Mesenteric fat pad (tissue), 1 donor: ENCODE measurements at regions not wholly inside any gene's neighbourhood (a gene's known extent, or its start where the extent isn't known, plus 50 kb on each side); places are given as distances from the start of the nearest gene placed in this dataset.

Experiments
- DNase-seq: peaks from one replicate; pipeline ENCODE4 v3.0.0-alpha.2; 2020; ENCODE audit warnings: low spot score
- donor health status: DM: yes; HTN: yes; CAD: no.

DNA sequence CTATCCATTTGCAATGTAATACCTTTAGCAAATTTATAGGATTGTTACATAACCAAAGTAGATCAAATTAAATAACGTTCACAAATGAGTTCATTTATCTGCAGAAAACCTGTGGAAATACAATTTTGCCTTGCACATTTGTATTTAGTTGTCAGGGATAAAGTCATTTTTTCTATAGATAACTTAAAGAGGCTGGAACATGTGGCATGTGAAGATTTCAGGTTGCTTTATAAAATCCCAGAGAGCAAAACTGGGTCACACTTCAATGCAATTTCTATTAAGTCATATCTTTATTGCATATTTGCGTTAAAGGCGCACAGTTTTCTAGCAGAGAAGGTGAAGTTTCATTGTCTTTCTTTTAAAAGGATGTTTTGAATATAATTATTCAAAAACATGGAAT is 342.4 kb downstream of the USP25 start:
- DNase-seq, result no peak

DNA sequence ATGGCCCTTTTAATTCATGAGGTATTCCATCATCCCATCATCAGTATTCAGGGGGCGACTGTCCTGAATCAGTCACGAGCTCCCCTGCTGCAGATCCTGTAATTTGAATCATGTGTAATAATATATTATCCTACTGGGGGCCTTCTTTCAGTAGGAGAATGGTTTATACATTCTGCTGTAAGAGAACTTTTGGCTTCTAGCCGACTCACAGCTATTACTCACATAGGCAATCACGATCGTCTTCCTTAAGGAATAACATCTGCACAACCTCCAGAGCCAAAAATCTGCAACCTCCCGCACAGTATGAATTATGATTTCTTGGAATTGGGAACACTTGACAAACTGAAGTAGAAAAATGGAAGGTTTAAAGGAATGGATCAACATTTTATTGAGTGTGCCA is 343.0 kb downstream of the USP25 start:
- no peak for DNase-seq

DNA sequence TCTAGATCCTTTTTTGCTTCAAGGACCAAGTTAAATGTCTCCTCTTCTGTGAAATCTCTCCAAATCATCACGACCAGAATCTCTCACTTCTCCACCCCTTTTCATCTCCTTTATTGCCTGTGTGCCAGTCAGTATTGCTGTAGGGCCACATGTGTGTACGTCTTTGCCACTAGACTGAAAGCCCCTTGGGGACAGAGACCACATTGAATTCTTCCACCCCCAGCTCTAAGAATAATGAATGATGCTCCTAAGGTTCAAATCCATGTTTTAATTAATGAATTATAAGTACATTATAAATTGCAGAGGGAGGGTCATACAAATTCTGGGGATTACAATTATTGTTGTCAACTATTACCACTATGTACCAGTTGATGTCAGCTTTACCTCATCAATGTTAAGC is 343.8 kb downstream of the USP25 start:
- DNase-seq, result no peak

DNA sequence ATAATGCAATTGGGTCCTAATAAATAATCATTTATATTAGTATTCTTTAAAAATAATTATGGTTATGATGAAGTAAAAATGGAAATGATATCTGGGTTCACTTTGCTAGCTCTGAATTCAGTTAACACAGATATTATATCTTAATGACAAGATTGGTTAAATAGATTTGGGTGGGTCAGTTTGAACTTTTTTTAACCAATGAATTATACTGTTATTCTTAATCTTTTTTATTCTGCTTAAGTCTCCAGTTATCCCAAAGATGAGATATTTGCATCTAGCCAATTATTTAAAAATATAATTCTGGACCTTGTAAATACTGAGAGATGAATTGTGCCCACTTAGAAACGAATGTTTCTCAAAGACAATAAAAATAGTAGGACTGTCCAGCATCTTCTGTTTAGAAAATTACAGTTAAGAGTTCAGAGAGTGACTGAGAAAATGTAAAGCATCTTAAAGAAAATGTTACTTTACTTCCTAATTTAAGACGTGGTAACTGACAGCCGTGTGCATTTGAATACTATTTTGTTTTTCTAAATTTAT is 345.2 kb downstream of the USP25 start:
- DNase-seq, result no peak

DNA sequence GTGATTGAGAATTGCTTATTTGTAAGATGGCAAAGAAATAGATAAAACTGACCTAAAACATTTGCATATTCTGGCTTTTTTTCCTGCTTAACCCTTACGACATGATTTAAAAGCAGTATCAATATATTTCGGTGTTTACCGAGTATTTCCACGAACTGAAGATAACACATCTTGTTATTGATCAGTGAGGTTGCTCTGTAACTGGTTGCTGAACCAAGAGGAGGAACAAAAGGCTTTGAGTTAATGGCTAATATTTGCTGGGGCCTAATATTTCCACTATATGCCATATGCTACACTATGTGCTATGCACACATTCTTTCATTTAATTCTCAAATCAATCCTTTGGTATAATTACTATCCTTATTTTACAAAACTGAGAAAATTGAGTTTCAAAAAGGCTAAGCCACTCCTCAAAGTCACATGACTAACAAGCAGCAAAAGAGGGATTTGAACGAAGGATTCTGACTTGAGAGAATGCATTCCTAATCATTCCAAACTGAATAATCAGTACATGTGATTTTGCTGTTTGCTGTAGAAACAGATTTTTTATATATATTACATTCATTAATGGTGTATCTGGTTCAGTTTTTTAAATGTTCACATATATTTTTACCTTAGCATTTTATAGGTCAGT is 346.0 kb downstream of the USP25 start:
- DNase-seq, result no peak

DNA sequence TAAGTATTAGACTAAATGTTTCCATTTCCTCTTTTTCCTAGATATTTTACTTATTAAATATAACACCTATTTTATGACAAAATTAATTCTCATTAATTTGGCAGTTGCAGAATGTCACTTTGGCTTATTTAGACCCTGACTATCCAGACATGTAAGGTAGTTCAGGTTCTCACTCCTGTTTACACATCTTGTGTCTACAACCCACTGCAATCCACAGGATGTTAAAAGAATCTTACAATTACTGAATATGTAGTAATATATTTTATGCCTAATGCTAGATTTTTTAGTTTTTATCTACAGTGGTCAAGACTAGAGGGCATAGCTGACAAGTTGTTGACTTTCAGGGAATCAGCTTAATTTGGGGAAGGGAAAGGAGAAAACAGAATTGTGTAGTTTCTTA is 346.7 kb downstream of the USP25 start:
- DNase-seq, result no peak

DNA sequence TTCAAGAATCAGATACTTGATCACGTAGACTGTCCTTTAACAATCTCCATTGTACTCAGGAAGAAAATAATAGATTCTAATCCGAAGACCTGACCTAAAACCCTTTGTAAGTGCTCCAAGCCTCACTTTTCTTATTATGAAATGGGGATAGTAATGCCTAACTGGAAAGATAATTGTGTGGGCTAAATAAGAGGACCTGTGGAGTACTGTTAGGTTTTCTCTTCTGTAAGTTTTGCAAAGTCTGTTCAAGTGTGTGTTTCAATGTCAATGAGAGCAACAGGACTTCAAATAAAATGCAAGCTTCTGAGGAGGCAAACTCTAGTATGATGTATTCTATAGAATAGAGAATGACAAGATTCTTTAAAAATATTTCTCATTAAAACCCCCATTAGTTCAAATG is 348.6 kb downstream of the USP25 start:
- no peak for DNase-seq

DNA sequence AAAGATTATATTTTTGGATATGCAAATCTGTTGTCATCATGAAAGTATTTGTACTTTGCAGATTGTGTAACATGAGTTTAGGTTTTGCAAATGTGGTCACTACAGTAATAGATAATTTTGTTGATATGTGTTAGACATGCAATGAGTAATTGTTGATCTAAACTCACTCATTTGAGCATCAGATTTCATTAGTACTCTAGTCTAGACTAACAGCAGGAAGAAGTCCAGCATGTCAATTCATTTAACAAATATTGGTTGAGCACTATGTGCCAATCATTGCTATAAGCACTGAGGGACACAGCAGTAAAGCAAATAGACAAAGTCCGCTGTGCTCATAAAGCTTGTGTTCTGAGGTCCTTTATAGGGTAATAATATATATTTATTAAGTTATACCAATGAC is 350.0 kb downstream of the USP25 start:
- no peak for DNase-seq

DNA sequence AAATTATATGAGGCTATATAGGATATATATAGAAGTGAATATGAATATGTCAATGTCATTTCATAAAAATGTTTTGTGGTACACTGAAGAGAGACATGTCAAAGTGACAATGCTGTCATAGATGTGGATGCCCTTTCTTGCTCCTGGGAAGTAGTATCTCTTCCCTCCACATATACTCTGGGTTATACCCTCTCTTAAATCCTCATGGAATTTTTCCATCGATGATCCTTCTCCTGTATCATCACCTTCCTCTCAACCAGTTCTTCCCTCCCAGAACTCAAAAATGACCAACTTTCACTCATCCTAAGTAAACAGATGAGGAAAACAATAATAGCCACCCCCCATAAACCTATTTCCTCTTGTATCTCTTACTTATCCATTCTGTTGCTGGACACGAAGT is 351.5 kb downstream of the USP25 start:
- no peak for DNase-seq

DNA sequence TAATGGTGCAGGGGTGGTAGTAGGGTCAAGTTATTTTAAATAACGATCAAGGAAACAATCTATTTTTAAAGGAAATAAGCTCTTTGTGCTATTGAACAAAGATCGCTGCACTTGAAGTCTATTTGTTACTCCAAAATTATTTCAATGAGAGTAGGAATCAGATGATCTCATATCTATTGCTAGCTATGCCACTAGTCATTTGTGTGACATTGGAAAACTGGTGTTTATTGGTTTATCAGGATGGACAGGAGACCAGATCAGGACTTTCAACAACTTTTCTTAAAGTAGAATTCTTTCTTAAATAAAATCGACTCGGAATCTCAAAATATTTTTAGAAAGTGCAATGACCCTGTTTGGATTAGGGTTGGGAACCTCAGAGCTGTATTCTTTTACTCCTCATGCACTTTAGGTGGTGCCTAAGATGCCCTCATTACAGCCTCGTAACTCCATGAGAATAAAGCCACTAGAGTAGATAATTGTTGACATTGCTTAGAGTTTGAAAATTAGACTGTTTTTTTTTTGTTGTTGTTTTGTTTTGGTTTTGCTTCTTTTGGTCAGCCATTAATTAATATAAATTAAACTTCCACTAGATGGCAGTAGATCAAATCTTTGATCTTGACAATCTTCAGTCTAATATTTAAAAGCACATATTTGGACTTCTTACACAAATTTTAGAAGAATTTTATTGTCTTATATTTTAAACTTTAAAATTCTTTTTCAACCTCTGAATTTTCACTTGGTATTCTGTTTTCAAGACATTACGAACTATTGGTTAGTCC is 352.4 kb downstream of the USP25 start:
- no peak for DNase-seq

DNA sequence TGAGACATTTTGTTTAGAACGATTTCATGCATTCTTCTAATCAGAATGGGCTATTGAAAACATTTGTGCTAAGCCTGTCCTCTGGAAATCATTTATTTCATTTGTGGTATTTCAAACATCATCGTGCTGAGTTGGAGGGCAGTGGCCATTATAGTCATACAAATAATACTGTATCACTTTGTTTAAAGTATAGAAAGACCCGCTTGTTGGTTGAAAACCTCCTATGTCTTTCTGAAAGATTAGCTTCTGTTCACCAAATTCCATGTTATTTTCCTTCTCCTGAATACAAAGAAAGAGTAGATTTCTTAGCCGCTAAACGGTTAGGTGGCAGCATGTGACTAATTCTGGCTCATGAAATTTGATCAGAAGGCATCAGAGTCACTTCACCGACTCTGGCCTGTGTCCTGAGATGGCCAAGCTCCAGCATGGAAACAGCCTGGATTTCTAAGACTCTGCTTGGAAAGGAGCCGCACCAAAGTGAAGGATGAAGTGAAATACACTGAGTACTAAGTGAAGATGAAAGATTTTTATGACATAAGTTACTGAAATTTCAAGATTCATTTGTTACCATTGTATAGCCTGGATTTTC is 355.1 kb downstream of the USP25 start:
- DNase-seq, result no peak

DNA sequence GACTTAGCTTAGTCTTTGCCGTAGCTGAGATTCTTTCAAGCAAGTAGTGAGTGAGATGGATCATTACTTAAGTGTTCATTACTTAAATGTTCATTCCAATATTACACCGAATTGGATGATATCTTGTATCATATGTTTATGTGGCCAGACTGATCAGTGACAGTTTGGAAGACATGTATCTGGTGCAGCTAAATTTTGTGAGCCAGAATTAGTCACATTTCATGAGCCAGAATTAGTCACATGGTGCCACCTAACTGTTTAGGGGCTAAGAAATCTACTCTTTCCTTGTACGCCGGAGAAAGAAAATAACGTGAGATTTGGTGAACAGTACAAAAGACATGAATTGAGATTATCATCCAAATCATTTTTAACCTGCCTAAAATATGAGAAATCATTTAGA is 355.6 kb downstream of the USP25 start:
- no peak for DNase-seq

DNA sequence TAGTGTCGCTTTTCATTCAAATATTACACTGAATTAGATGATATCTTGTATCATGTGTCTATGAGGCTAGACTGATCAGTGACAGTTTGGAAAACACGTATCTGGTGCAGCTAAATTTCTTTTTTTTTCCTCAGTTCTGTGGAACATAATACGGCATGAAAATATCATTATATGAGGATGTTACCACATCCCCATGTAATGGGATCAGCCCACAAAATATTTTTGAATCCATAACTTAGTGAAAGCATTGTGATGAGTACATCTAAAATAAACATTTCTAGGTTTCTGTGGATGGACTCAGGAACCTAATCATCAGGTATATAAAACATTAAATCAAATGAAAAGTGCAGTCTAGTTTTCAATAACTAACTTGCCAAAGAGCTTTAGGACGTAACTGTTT is 356.3 kb downstream of the USP25 start:
- no peak for DNase-seq

DNA sequence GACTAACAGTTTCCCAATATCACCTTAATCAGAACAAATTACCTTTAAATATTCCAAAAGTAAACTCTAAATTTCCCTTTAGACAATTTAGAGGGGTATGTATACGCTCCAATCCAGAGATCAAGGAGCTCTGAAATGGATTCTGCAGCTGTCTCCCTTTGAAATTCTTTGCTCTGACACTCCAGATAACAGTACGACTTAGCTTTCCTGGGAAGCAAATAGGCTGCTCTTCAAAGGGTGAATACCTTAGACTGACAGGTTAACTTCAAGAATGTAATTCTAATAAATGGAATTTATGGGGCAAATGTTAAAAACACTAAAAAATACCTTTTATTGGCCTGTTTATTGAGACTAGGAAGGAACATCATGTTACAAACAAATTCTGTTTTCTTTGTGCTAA is 357.2 kb downstream of the USP25 start:
- DNase-seq, result no peak

DNA sequence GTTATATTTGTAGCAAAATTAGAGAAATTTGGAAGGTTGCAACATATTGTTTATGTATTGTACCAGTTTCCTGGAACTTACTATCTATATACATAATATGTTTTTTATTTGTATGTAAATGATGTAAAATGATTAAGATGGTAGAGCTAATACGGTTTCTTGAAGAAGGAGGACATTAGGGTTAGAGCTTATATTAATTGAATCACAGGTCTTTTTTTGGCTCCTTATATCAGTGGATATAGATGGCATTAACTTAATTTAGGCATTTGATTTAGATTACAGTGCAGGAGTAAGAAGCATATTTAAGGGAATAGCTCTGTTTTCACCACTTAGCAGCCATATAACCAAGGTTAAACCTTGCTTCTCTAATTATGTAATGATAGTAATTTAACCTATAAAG is 357.7 kb downstream of the USP25 start:
- DNase-seq, result no peak

DNA sequence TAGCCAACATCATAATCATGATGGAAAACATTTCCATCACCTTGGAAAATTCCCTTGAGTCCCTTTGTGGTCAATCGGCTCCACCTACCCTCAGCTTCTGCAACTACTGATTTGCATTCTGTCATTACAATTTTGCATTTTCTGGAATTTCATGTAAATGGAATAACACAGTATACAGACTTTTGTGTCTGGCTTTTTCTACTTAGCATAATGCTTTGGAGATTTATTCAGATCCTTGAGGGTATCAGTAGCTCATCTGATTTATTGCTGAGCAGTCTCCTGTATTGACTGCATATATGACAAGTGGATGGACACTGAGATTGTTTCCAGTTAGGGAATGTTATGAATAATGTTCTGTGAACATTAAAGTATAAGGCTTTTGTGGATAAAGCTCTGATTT is 358.3 kb downstream of the USP25 start:
- DNase-seq, result no peak

DNA sequence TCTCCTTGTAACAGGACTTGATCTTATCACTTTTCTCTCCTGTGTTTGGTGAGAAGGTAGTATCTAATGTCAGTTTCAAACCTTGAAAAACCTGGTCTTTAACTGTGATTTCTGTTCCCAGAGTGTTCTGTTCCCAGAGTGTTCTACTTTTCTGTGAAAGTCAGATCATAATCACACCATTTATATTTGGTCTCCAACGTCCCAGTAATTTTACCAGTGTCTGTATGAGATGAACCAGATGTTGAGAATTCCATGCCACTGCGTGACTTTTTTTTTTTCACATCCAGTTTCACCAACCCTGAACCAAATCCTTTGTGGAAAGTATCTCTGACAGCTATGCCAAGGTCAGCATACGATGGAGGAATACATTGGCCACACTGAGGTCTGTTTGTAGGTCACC is 365.2 kb downstream of the USP25 start:
- no peak for DNase-seq

DNA sequence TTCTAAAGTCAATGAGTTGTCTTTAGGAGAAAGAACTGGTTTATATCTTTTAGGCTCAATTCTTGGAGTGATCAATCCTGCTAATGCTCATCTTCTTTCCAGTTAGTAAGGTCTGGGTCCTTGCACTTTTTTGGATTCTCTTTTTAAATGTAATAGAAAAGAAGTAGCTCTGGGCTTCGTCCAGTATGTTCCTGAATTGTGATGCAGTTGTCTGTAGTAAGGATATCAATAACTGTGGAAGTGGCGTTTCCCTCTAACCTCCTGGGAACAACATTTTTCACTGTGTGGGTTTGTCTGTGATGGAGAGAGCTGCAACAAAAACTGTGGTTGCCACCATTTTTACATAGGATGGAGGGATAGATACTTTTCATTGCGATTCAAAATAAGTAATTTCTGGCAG is 367.2 kb downstream of the USP25 start:
- DNase-seq, result no peak

DNA sequence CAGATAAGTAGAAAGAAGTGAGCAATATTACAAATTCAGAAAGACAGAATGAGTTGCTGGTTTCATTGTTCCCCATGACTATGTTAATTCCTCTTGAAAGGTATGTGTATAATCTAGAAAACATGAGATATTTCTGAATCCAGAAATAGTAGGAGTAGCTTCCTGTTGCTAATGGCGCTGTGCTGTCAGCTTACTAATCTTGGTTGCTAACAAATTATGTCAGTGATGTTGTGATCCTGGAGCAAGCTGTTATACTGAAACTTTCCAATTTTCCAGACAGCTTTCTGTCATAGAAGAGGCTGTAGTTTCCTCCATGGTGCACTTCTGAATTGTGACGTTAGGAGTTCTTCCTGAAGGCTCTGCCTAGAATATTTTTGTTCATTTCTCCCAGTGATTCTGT is 372.3 kb downstream of the USP25 start:
- no peak for DNase-seq

DNA sequence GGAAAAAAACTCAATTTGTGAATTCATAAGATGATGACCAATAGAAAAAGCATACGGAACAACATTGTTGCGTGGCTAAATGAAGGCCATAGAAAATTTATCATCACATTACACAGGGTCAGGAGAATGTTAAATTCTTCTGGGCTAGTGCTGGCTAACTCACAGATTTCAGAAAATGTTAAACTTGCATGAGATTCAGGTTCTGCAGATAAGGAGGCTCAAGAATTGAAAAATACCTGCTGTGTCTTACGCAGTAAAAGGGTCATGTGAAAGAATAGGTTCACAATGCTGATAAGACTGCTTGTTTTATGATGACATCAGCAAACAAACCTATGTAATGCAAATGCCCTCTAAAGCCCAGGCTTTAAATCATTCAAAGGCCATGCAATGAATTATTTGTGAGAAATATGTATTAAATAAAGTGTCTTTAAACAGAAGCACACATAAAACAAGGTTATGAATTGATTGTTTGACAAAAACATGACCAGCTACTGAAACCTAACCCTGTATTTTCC is 378.8 kb downstream of the USP25 start:
- no peak for DNase-seq

DNA sequence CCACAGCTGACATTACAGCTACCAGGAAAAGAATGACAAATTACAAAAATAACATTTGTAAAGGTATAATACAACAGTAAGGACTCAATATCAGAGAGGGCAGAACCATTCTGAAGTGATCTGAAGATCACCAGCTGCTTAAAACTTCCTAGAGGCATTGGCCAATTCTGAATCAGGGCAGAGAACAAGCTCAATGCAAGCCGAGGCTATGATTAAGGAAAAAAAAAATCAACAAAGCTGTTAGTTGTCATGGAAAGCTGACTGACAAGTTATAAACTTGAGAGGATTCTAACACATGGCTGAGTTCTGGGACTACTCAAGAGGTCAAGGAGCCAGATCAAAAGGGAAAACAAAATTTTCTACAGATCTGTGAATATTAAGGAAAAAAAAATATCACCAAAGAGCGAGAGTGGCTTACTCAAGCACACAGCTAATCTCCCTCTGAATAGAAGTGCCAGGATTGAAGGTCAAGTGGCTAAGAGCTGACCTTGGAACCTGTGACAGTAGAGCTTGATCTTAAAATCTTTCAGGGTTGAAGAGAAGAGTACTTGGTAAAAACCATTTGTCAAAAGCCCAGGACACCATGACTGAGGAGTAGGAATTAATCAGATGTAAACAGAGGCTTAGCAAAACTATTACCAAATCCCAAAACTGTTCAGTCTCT is 383.4 kb downstream of the USP25 start:
- DNase-seq, result no peak

DNA sequence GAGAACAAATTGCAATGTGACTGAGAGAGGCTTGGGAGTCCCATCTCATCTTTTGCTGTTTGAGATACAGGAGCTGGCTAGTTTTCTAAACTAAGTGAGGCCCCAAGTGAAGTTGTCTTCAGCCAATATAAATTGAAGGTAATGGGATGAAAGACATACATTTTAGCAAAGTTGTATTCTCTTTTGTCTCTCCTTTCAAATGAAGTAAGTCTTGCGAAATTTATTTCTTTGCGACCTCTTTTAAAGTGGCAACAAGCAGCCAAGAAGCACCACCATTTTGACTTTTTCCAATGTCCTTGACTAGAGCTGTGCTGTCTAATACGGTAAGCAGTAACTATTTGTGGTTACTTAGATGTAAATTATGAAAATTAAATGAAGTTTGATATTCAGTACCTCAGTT is 385.7 kb downstream of the USP25 start:
- DNase-seq, result no peak
